H1 (cell line): ENCODE measurements at regions not wholly inside any gene's neighbourhood (a gene's known extent, or its start where the extent isn't known, plus 50 kb on each side); places are given as distances from the start of the nearest gene placed in this dataset.

ENCODE experiments used
- CTCF ChIA-PET: fragments of 300-600 bp; sonication (Branson Sonifier 250); formaldehyde crosslinking; loops from one replicate; lab custom pipeline; 2021; ENCODE audit not compliant: partially characterized antibody; lab: Charles Lee
- POLR2A ChIA-PET: fragments of 300-600 bp; sonication (Branson Sonifier 250); formaldehyde crosslinking; loops from one replicate; lab custom pipeline; 2021; ENCODE audit warnings: inconsistent platforms; ENCODE audit not compliant: partially characterized antibody; lab: Charles Lee
- DNase-seq, 2 experiments: peaks; one replicate each; pipeline versions ENCODE4 v3.0.0 to v3.0.0-alpha.2; 2010 to 2022; ENCODE audit warnings: low spot score in 2 of 2, low read depth in 1 of 2, mixed read lengths in 1 of 2
- FAIRE-seq: peaks from 2 replicates; lab custom pipeline; 2011; peaks lifted over from hg19 to GRCh38; lab: Jason Lieb, UNC
- H2AFZ ChIP-seq: 2 replicates; pipeline ENCODE4 v1.8.1; 2012; ENCODE audit warnings: low read length, inconsistent platforms
- H2AK5ac ChIP-seq: 2 replicates; pipeline ENCODE4 v1.6.1; 2013; ENCODE audit warnings: low read depth, low read length
- H2BK120ac ChIP-seq: replicated peaks from 2 replicates; pipeline ENCODE3; 2013; ENCODE audit warnings: low read depth, low read length, inconsistent platforms
- H2BK12ac ChIP-seq: 2 replicates; pipeline ENCODE4 v1.6.1; 2013; ENCODE audit warnings: low read depth, low read length
- H2BK15ac ChIP-seq: 2 replicates; pipeline ENCODE4 v1.6.1; 2013; ENCODE audit warnings: low read length
- H2BK20ac ChIP-seq: 2 replicates; pipeline ENCODE4 v1.6.1; 2013; ENCODE audit warnings: low read length
- H2BK5ac ChIP-seq: 2 replicates; pipeline ENCODE4 v1.6.1; 2013; ENCODE audit warnings: low read depth, low read length
- H3K14ac ChIP-seq: 2 replicates; pipeline ENCODE4 v1.6.1; 2013; ENCODE audit warnings: inconsistent platforms; ENCODE audit not compliant: insufficient read length
- H3K18ac ChIP-seq: 2 replicates; pipeline ENCODE4 v1.6.1; 2013; ENCODE audit warnings: low read length; ENCODE audit errors: extremely low read depth
- H3K23ac ChIP-seq: 2 replicates; pipeline ENCODE4 v1.6.1; 2013; ENCODE audit warnings: inconsistent platforms; ENCODE audit not compliant: insufficient read length
- H3K23me2 ChIP-seq: 2 replicates; pipeline ENCODE4 v1.6.1; 2013; ENCODE audit warnings: low read depth, low read length
- H3K27ac ChIP-seq: 2 replicates; pipeline ENCODE4 v1.6.1; 2011; ENCODE audit warnings: low read depth, low read length, inconsistent platforms
- H3K27me3 ChIP-seq, 4 experiments: replicated peaks in 1 of 4; 1 replicate in 1 of 4; 2 replicates in 3 of 4; pipeline versions ENCODE4 v1.6.1 to v1.8.1; 2011 to 2013; ENCODE audit warnings: low read length in 3 of 4, mild to moderate bottlenecking in 3 of 4, inconsistent platforms in 2 of 4, mixed read lengths in 2 of 4, moderate library complexity in 1 of 4; ENCODE audit not compliant: control insufficient read depth in 3 of 4, insufficient read depth in 3 of 4; ENCODE audit errors: extremely low read depth in 1 of 4
- H3K36me3 ChIP-seq, 4 experiments: 2 replicates each; pipeline versions ENCODE4 v1.6.1 to v1.8.1; 2011 to 2013; ENCODE audit warnings: mild to moderate bottlenecking in 4 of 4, low read length in 3 of 4, moderate library complexity in 2 of 4, control low read depth in 1 of 4, inconsistent platforms in 1 of 4; ENCODE audit not compliant: insufficient read depth in 4 of 4, control insufficient read depth in 2 of 4
- H3K4ac ChIP-seq: replicated peaks from 2 replicates; pipeline ENCODE3; 2013; ENCODE audit warnings: low read length, low read depth, mixed read lengths, inconsistent platforms; ENCODE audit not compliant: insufficient read length
- H3K4me1 ChIP-seq, 4 experiments: replicated peaks in 1 of 4; 1 replicate in 1 of 4; 2 replicates in 3 of 4; pipeline versions ENCODE4 v1.6.1 to v1.8.1; 2011 to 2013; ENCODE audit warnings: low read length in 3 of 4, inconsistent platforms in 2 of 4, mixed read lengths in 1 of 4; ENCODE audit not compliant: insufficient read depth in 4 of 4, control insufficient read depth in 3 of 4
- H3K4me2 ChIP-seq, 2 experiments: 2 replicates each; pipeline versions ENCODE4 v1.6.1 to v1.8.1; 2011 to 2013; ENCODE audit warnings: low read depth in 2 of 2, low read length in 2 of 2, control low read depth in 1 of 2, inconsistent platforms in 1 of 2, mild to moderate bottlenecking in 1 of 2; ENCODE audit not compliant: insufficient read depth in 1 of 2
- H3K4me3 ChIP-seq, 4 experiments: fragments of 200-600, 300-600 bp in 1 of 4; sonication (generic), shearing (Covaris generic), sonication (Bioruptor Twin) in 1 of 4; 2 replicates each; pipeline versions ENCODE4 v1.5.1 to v1.8.1; 2011 to 2016; ENCODE audit warnings: low read length in 4 of 4, low read depth in 3 of 4, control low read depth in 2 of 4, inconsistent platforms in 2 of 4, mild to moderate bottlenecking in 2 of 4, mixed read lengths in 1 of 4, moderate library complexity in 1 of 4; ENCODE audit not compliant: insufficient read depth in 2 of 4; ENCODE audit errors: extremely low read depth in 1 of 4
- H3K56ac ChIP-seq: replicated peaks from 2 replicates; pipeline ENCODE3; 2013; ENCODE audit warnings: low read depth, mild to moderate bottlenecking, mixed read lengths, low read length, inconsistent platforms; ENCODE audit not compliant: insufficient read length
- H3K79me1 ChIP-seq: 2 replicates; pipeline ENCODE4 v1.6.1; 2013; ENCODE audit warnings: low read depth, low read length, control low read depth
- H3K79me2 ChIP-seq, 2 experiments: 2 replicates each; pipeline versions ENCODE4 v1.6.1 to v1.8.1; 2012 to 2013; ENCODE audit warnings: low read length in 2 of 2, mild to moderate bottlenecking in 2 of 2, inconsistent platforms in 1 of 2; ENCODE audit not compliant: insufficient read depth in 2 of 2, control insufficient read depth in 1 of 2
- H3K9ac ChIP-seq, 4 experiments: replicated peaks in 1 of 4; 1 replicate in 1 of 4; 2 replicates in 3 of 4; pipeline versions ENCODE4 v1.6.1 to v1.8.1; 2011 to 2013; ENCODE audit warnings: low read depth in 3 of 4, low read length in 3 of 4, control low read depth in 2 of 4, mild to moderate bottlenecking in 2 of 4, moderate library complexity in 2 of 4, inconsistent platforms in 1 of 4; ENCODE audit errors: extremely low read depth in 1 of 4
- H3K9me3 ChIP-seq, 2 experiments: 2 replicates each; pipeline versions ENCODE4 v1.6.1 to v1.8.1; 2012 to 2013; ENCODE audit warnings: mild to moderate bottlenecking in 2 of 2, moderate library complexity in 2 of 2, control low read depth in 1 of 2, inconsistent platforms in 1 of 2, low read depth in 1 of 2, low read length in 1 of 2, mixed read lengths in 1 of 2; ENCODE audit not compliant: insufficient read depth in 2 of 2
- H4K20me1 ChIP-seq, 2 experiments: replicated peaks in 1 of 2; 2 replicates each; pipeline versions ENCODE3 to v1.8.1; 2011 to 2013; ENCODE audit warnings: inconsistent platforms in 2 of 2, low read length in 2 of 2, mild to moderate bottlenecking in 1 of 2; ENCODE audit not compliant: insufficient read depth in 2 of 2, control insufficient read depth in 1 of 2
- H4K5ac ChIP-seq: 2 replicates; pipeline ENCODE4 v1.6.1; 2013; ENCODE audit warnings: low read length, low read depth, mixed read lengths, inconsistent platforms; ENCODE audit not compliant: insufficient read length
- H4K8ac ChIP-seq: 2 replicates; pipeline ENCODE4 v1.8.0; 2013; ENCODE audit warnings: mild to moderate bottlenecking, moderate library complexity, low read length, inconsistent platforms; ENCODE audit not compliant: insufficient read depth; ENCODE audit errors: extremely low read depth
- H4K91ac ChIP-seq: replicated peaks from 2 replicates; pipeline ENCODE3; 2013; ENCODE audit warnings: low read length, mixed read lengths, inconsistent platforms; ENCODE audit not compliant: insufficient read length
- BACH1 ChIP-seq: IDR thresholded peaks from 2 replicates; pipeline ENCODE4 v1.6.1; 2012; ENCODE audit warnings: low read length, improper control_type of control experiment
- BCL11A ChIP-seq, 2 experiments: IDR thresholded peaks; one replicate each; pipeline ENCODE4 v1.6.1; 2011; ENCODE audit warnings: low read depth in 2 of 2, low read length in 2 of 2, mild to moderate bottlenecking in 2 of 2
- EP300 ChIP-seq, 2 experiments: IDR thresholded peaks; 1 replicate in 1 of 2; 2 replicates in 1 of 2; pipeline ENCODE4 v1.6.1; 2011 to 2012; ENCODE audit warnings: low read depth in 2 of 2, low read length in 2 of 2, mild to moderate bottlenecking in 2 of 2, borderline replicate concordance in 1 of 2, inconsistent platforms in 1 of 2, moderate library complexity in 1 of 2
- MAX ChIP-seq: IDR thresholded peaks from 2 replicates; pipeline ENCODE4 v1.6.1; 2012; ENCODE audit warnings: inconsistent platforms
- RNF2 ChIP-seq: fragments of 200-900, 300-1000 bp; sonication (generic); IDR thresholded peaks from 2 replicates; pipeline ENCODE4 v1.7.1; 2016; ENCODE audit warnings: borderline replicate concordance, low read depth, mild to moderate bottlenecking, antibody characterized with exemption, low read length; ENCODE audit not compliant: poor library complexity, severe bottlenecking; ENCODE audit errors: missing control alignments
- WGBS, 2 experiments: shearing (Covaris generic) in 1 of 2; methylation state at CpG; one replicate each; pipeline versions ENCODE4 v1.1.6 to v1.1.7; 2013 to 2015; ENCODE audit warnings: low lambda C conversion rate in 2 of 2, mixed read lengths in 2 of 2, inconsistent platforms in 1 of 2, low coverage in 1 of 2, missing lambda C conversion rate in 1 of 2; ENCODE audit not compliant: insufficient replicate concordance in 2 of 2, insufficient coverage in 1 of 2, insufficient read length in 1 of 2; ENCODE audit errors: extremely low coverage in 1 of 2, missing lambda C conversion rate in 1 of 2; 5-methylcytosine and 5-hydroxymethylcytosine counted together

GRCh38 chr1:187042538-187042937 lies 213.8 kb downstream of the PLA2G4A start:
- CTCF ChIA-PET: interaction anchor here (0.7 to 3.0 kb wide), 3 partner anchors 9 to 437 kb away, joined by 3 to 11 read pairs (median 4); no protein-coding TSS in a partner anchor
- H3K23ac ChIP-seq: no peak overlapping the region
- no peak for FAIRE-seq

More at GRCh38 chr1:187042538-187042937, 213.8 kb downstream of the PLA2G4A start:
- Histone ChIP-seq H3K36me3 (no peaks in the 10 kb centered on the region), H4K91ac (no peak overlapping the region), H3K14ac (no peak overlapping the region), H3K27ac (no peak overlapping the region), H3K9me3 (no peaks in the 10 kb centered on the region; a peak in 1 of 4 replicates), H3K9ac (no peak overlapping the region), H3K18ac (no peak overlapping the region), H2BK20ac (no peak overlapping the region), H3K79me2 (no peaks in the 10 kb centered on the region), H3K23me2 (no peaks in the 10 kb centered on the region), H4K5ac (no peak overlapping the region), H4K8ac (no peak overlapping the region), H2BK15ac (no peak overlapping the region), H3K4ac (no peak overlapping the region), H3K56ac (no peak overlapping the region), H3K4me2 (no peak overlapping the region), H2BK120ac (no peak overlapping the region), H2BK5ac (no peak overlapping the region), H3K4me1 (peaks cover 0 to 12% (median 5%) of the 10 kb centered on the region in 4 experiments; a peak in 4 of 7 replicates), H2BK12ac (no peak overlapping the region), H3K79me1 (no peaks in the 10 kb centered on the region), H4K20me1 (no peaks in the 10 kb centered on the region), H3K4me3 (no peak overlapping the region), H2AFZ (no peak overlapping the region), H3K27me3 (peaks cover 0 to 3% (median 0%) of the 10 kb centered on the region in 4 experiments; a peak in 2 of 7 replicates), H2AK5ac (no peak overlapping the region)
- POLR2A ChIA-PET: no interaction called here
- DNase-seq: no peak
- TF ChIP-seq BACH1 (no peak), BCL11A (IDR thresholded peaks at IDR 0.05; ENCODE audit: low read depth in 2 of 2, low read length in 2 of 2) (no peak), MAX (no peak), RNF2 (no peak), EP300 (IDR thresholded peaks at IDR 0.05; ENCODE audit: borderline replicate concordance in 1 of 2, low read depth in 2 of 2, low read length in 2 of 2) (no peak)
- 85% methylated on average over 1 of the region's 1 CpG; no CpG with 5 or more reads in 1 of the 2 experiments for WGBS, 2 experiments
